ENCODE measurements at regions not wholly inside any gene's neighbourhood (a gene's known extent, or its start where the extent isn't known, plus 50 kb on each side); places are given as distances from the start of the nearest gene placed in this dataset.

DNA sequence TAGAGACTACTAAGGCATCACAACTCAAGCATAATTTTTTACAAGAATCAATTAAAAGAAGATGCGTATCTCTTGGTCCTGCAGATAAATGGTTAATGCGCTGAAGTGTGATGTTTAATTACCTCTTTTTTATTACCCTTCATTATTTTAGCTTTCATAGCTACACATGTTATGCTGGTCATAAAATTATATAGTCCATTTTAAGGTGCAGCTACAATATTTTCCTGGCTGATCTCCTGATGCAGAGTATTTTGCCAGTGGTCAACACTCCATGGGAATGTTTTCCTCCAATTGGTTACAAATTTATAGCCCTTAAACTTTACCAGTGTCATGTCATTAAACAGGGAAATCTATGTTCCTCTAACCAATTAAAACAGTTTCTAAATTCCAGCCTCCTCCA is 1617.2 kb downstream of the PCDH7 start:
- TF ChIP-seq, protein P1, sequence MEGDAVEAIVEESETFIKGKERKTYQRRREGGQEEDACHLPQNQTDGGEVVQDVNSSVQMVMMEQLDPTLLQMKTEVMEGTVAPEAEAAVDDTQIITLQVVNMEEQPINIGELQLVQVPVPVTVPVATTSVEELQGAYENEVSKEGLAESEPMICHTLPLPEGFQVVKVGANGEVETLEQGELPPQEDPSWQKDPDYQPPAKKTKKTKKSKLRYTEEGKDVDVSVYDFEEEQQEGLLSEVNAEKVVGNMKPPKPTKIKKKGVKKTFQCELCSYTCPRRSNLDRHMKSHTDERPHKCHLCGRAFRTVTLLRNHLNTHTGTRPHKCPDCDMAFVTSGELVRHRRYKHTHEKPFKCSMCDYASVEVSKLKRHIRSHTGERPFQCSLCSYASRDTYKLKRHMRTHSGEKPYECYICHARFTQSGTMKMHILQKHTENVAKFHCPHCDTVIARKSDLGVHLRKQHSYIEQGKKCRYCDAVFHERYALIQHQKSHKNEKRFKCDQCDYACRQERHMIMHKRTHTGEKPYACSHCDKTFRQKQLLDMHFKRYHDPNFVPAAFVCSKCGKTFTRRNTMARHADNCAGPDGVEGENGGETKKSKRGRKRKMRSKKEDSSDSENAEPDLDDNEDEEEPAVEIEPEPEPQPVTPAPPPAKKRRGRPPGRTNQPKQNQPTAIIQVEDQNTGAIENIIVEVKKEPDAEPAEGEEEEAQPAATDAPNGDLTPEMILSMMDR (IDR thresholded peaks at IDR 0.05): no peak
- no peak for TF ChIP-seq POLR2A (IDR thresholded peaks at IDR 0.05)
- WGBS (ENCODE audit: insufficient coverage, low coverage, low lambda C conversion rate, missing lambda C conversion rate): 57% methylated on average over 2 of the region's 2 CpGs

GRCh38 chr4:32340591-32340990 is 1620.4 kb downstream of the PCDH7 start:
- Histone ChIP-seq H3K4me1 (no peaks in the 10 kb centered on the region), H3K27ac (no peak overlapping the region), H3K36me3 (no peaks in the 10 kb centered on the region), H3K4me3 (no peak overlapping the region), H3K9me3 (no peaks in the 10 kb centered on the region), H3K27me3 (no peaks in the 10 kb centered on the region)
- ATAC-seq: no peak
- no peak for TF ChIP-seq POLR2A (IDR thresholded peaks at IDR 0.05)
- TF ChIP-seq, protein P1 (IDR thresholded peaks at IDR 0.05): no peak
- intact Hi-C loops (cut with DNase I): no loop called here
- DNase-seq: no peak

More for the DNA sequence above, 1617.2 kb downstream of the PCDH7 start:
- H3K36me3 ChIP-seq: no peaks in the 10 kb centered on the region
- H3K9me3 ChIP-seq: no peaks in the 10 kb centered on the region
- H3K4me3 ChIP-seq: no peak overlapping the region
- H3K4me1 ChIP-seq: no peaks in the 10 kb centered on the region
- no peak overlapping the region for H3K27ac ChIP-seq
- DNase-seq: no peak
- intact Hi-C loops (cut with DNase I): no loop called here
- H3K27me3 ChIP-seq: no peaks in the 10 kb centered on the region
- no peak for ATAC-seq

DNA sequence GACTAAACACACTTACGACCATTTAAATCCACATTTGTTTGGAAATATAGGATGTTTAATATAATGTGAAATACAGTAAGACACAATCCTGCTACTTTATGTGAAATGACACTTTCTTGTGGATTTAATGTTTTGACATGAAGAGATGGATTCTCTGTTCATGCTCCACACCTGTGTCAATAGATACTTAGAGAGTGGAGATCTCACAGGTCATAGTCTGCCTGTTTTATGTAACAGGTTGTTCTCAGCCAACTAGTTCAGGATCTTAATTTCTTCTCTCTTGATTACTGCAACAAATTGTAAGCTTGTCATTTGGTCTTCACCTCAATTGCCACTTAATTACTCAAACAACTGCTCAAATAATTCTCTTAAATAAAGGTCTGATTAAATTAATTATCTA is 1621.2 kb downstream of the PCDH7 start:
- H3K27me3 ChIP-seq: no peaks in the 10 kb centered on the region
- DNase-seq (no peak), ATAC-seq (no peak)
- intact Hi-C loops (cut with DNase I): no loop called here
- no peaks in the 10 kb centered on the region for H3K36me3 ChIP-seq
- H3K4me1 ChIP-seq: no peaks in the 10 kb centered on the region
- TF ChIP-seq, protein P1 (IDR thresholded peaks at IDR 0.05): no peak
- TF ChIP-seq POLR2A (IDR thresholded peaks at IDR 0.05): no peak
- H3K27ac ChIP-seq: no peak overlapping the region
- no peak overlapping the region for H3K4me3 ChIP-seq
- H3K9me3 ChIP-seq: no peaks in the 10 kb centered on the region
- 39% methylated on average over 1 of the region's 1 CpG for WGBS (ENCODE audit: insufficient coverage, low coverage, low lambda C conversion rate, missing lambda C conversion rate)

GRCh38 chr4:32342054-32342453 is 1621.9 kb downstream of the PCDH7 start:
- no peak for DNase-seq
- H3K4me1 ChIP-seq: no peaks in the 10 kb centered on the region
- intact Hi-C loops (cut with DNase I): no loop called here
- H3K27me3 ChIP-seq: no peaks in the 10 kb centered on the region
- no peak overlapping the region for H3K4me3 ChIP-seq
- no peak for ATAC-seq
- no peak for TF ChIP-seq POLR2A (IDR thresholded peaks at IDR 0.05)
- TF ChIP-seq, protein P1 (IDR thresholded peaks at IDR 0.05): no peak
- no peak overlapping the region for H3K27ac ChIP-seq
- no peaks in the 10 kb centered on the region for H3K9me3 ChIP-seq
- H3K36me3 ChIP-seq: no peaks in the 10 kb centered on the region

- 38% methylated on average over 4 of the region's 4 CpGs for WGBS (ENCODE audit: insufficient coverage, low coverage, low lambda C conversion rate, missing lambda C conversion rate)
- Histone ChIP-seq H3K4me3 (no peak overlapping the region), H3K27me3 (no peaks in the 10 kb centered on the region), H3K27ac (no peak overlapping the region), H3K4me1 (no peaks in the 10 kb centered on the region), H3K36me3 (no peaks in the 10 kb centered on the region), H3K9me3 (no peaks in the 10 kb centered on the region)
- no peak for DNase-seq
- TF ChIP-seq, protein P1 (IDR thresholded peaks at IDR 0.05): no peak
- no peak for TF ChIP-seq POLR2A (IDR thresholded peaks at IDR 0.05)
- no peak for ATAC-seq
- intact Hi-C loops (cut with DNase I): no loop called here
Measured at GRCh38 chr4:32349026-32349425, 1628.9 kb downstream of the PCDH7 start.

Data from right lobe of liver (tissue), 6 donors.